GM18511 (cell line): ENCODE measurements at regions not wholly inside any gene's neighbourhood (a gene's known extent, or its start where the extent isn't known, plus 50 kb on each side); places are given as distances from the start of the nearest gene placed in this dataset.
A peak's percentile ranks its signal among the peaks of the same experiment; 100 is the strongest.
"Not testable (repeated sequence)": the region's sequence is repeated elsewhere in the genome, so short reads cannot be mapped to it uniquely, and the experiment has no call there.

ENCODE experiments used
- ATAC-seq: cut with Tn5 transposase; IDR thresholded peaks from one replicate; pipeline ENCODE4 v1.9.1; 2021; ENCODE audit warnings: mild to moderate bottlenecking, moderate library complexity; ENCODE audit not compliant: unreplicated experiment

DNA sequence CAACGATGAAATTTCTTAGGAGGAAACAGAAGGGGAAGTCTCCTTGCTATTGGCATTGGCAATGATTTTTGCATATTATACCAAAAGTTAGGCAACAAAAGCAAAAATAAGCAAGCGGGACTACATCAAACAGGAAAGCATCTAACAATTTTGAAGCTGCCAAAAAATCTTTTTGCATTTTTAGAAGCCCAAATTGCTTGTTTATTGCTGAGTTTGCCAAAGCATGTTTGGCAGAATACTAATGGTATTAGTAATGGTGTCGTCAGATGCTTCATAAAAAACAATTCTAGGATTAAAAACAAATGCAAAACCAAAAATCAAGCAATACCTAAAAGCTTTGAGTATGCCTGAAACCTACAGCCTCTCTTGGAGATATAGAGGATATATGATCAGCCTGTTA is 80.0 kb downstream of the GALR1 start:
- ATAC-seq: no peak

- no peak for ATAC-seq
Measured at GRCh38 chr18:77334876-77335275, 85.2 kb downstream of the GALR1 start.

- no peak for ATAC-seq
Measured at GRCh38 chr18:77337604-77338003, 88.0 kb downstream of the GALR1 start.

DNA sequence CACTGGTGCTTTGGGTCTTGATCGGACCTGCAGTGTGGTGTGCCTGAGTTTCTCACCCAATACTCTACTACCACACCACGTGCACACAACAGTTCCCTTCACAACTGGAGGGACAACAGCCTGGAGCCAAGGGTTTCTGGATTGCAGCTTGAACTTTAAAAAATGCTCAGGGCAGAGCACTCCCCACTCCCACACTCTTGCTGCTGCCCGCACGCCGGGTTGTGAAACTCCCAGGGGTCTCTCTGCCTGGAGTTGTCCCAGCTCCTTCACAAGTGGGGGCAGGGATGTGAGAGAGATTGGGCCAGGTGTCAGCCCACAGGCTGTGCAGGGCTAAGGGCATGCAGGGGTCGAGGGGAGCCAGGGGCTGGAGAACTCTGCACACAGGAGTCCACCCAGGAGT is 89.4 kb downstream of the GALR1 start:
- ATAC-seq: no peak

DNA sequence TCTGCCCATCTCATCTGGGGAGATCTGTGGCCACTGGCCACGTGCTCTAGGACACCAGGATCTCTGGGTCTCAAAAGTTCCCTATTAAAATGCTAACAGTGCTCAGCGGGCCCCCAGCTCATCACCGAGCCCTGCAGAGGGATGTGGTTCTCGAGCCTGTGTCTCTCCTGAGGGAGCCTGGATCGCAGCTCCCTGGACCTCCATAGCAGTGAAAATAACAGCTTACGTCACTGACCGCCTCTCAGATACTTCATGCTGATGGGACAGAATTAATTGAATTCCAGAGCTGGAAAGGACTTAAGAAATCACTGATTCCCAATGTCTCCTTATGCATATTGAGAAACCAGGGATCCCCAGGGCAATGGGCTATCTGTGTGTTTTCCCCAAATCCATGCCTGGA is 90.0 kb downstream of the GALR1 start:
- no peak for ATAC-seq

DNA sequence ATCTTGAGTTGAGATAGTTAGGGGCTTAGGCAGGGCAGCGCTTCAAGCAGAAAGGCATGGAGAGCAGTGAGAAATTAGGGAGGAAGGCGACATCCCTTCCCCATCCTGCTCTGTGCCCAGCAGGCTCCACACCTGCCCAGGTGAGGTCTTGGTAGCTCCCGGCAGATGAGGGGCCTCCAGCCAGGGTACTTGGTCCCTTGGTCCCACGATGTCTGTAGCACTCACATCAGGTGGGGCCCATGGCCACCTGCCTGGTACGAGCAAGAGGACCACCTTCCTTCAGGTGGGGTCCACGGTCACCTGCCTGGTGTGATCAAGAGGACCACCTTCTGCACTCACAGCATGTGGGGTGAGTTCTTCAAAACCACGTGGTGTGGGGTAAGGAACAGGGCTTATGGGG is 91.2 kb downstream of the GALR1 start:
- no peak for ATAC-seq

DNA sequence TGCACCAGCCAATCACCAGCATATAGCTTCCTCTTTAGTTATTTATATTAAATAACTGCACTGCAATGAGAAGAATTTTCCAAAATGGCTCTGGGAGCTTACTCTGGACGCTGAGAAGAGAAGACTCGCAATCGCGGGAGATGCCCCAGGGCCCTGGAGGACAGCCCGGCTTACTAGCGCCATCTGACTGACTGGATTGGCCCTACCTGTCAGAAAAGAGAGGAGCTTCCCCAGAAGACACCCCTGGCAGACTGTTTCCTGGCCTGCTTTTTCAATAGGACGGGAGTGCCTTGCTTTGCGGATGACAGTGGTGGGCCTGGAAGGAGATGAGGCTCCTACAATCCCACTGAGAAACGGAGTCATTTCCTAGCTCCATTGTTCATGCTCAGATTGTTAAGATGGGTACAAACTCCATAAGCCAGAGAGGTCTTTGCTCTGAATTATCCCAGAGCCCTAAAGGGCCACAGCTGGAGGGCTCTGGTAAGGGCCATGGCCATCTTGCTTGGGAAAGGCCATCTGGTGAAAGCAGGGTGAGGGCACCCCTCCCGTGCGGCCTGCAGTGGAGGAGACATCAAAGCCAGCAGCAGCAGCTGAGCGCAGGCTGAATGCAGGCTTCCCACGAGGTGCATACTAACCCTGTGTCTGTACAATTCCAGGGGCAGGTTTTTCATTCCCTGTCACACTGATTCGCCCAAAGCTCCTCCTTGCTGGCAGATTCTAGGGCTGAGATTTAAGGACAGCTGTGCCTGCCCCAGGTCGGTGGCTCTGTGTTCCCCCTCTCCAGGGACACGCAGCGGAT is 92.1 kb downstream of the GALR1 start:
- ATAC-seq: no peak

GRCh38 chr18:77342736-77343135 is 93.1 kb downstream of the GALR1 start:
- no peak for ATAC-seq

DNA sequence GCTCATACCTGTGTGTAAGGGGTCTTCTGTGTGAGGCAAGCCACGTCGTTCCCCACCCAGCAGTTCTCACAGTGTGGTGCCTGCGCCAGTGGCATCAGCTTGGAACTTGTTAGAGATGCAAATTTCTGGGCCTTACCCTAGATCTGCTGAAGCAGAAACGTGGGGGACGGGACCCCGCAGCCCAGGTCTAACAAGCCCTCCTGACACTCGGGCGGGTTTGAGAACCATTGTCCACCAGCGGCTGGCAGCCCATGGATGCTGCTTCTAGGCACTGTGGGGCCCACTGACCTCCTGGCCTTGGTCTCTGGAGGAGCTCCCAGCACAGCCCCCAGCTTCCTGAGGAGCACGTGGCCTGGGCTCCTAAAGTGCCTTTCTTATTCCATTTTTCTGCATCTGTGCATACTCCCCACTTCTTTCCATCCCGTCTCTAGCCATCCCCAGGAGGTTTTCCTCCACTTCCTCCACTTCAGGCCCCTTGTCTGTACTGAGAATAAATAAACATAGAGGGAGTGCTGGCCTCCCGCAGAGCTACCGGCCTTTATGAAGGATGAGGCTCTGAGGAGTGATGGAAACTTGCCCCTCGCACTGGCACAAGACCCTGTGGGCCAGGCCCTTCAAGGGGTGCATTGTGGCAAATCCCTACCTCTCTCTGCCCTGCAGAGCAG is 94.3 kb downstream of the GALR1 start:
- no peak for ATAC-seq

DNA sequence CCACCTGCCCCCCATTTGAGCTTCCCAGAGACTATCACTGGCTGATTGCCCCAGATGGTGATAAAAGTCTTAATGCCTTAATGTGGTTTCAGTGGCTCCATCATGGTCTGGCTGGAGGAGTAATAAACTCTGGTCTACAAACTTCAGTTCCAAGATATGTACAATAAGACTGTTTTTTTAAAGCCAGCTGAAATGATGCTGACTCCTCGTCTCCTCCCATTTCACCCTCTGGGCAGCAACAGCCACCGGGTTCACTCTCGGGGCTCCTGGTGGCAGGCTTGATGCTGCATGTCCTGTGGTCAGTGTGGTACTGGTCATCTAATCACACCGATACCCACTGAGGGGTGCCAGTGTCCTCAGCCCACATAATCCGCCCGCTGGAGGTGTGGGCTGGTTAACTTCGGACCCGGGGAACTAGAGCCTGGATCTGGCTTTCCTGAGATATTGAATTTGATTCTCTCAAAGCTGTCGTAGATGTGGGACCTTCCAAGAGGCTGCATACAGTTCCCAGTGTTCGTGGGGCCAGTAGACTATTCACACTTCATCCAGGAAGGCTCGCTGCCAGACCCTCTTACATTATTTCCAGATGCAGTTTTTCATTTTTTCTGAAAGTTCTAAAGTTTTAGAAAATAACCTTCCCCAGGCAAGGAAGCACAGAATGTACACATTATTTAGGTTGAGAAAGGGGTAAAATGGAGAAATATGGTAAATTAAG is 95.3 kb downstream of the GALR1 start:
- no peak for ATAC-seq

DNA sequence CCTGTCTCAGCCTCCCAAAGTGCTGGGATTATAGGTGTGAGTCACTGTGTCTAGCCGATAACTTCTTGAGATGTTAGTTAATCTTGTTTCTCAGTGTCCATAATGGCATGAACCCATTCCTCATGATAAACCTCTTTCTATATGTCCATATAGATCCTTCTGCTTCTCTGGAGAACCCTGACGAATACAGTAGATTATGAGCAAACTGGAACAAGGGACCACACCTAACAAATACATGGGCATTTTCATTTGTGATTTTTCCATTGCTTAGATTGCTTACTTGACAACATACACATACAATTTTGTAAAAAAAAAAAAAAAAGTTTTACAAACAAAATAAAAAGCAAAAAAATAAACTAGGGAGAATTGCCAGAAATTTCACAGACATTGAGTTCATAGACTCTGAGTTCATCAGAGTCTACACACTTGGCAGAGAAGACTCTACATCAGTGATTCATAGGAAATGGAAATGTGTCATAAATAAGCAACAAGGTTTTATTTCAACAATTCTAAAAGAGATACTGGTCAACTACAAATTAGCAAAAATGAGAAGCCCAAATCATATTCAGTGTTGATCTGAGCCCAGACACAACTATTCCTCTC is 96.7 kb downstream of the GALR1 start:
- no peak for ATAC-seq

DNA sequence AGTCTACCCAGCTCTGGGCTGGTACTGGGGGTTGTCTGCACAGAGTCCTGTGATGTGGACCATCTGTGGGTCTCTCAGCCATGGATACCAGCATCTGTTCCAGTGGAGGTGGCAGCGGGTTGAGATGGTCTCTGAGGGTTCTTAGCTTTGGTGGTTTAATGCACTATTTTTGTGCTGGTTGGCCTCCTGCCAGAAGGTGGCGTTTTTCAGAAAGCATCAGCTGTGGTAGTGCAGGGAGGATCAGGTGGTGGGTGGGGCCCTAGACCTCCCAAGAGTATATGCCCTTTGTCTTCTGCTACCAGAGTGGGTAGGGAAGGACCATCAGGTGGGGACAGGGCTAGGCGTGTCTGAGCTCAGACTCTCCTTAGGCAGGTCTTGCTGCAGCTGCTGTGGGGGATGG is 103.7 kb downstream of the GALR1 start:
- not testable (repeated sequence) for ATAC-seq

- ATAC-seq: peak; percentile 63
Measured at GRCh38 chr18:77359561-77360314, 110.1 kb downstream of the GALR1 start.

DNA sequence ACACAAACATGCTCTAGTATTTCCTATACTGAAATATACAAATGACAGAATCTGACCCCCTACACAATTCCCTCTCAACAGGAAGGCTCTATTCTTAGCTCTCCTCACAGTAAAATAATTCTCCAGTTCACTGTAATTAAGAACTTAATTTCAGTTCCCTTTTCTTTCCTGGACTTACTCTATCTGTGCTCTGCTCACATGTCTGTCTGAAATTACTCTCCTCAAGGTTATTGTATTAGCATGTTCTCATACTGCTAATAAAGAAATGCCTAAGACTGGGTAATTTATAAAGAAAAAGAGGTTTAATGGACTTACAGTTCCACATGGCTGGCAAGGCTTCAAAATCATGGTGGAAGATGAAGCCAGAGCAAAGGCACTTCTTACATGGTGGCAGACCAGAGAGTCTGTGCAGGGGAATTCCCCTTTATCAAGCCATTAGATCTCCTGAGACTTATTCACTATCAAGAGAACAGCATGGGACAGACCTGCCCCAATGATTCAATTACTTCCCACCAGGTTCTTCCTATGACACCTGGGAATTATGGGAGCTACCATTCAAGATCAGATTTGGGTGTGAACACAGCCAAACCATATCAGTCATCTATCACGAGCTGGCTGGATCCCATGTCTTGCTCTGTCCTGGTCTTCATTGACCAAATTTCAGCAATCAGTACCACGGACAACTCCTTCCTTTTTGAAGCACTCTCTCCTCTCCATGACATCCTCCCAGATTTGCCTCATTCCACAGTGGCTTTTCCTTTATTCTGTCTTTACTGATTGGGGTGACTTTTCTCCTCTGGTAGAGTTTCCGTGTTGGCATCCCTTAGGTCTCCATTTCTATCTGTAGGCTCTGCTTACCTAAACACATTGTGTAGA is 110.9 kb downstream of the GALR1 start:
- peak; percentile 82 for ATAC-seq

GRCh38 chr18:77361382-77361781 is 111.7 kb downstream of the GALR1 start:
- no peak for ATAC-seq

DNA sequence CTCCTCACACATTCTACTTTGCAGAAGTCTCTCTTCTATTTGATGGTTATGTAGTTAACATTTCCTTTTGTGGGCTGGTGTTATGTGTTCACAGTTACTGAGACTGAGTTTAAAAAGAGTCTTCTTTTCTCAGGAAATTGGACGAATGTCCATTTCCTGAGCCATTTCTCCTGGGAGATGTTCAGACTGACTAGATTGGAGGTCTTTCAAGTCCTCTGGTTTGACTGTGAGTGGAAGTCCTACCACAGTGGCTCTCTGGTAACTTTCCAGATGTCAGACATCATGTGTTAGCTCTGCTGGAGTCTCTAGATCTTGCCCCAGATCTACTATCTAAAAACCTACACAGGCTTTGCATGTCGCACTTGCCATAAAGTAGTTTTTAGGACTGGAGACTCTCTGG is 116.0 kb downstream of the GALR1 start:
- ATAC-seq: no peak

- no peak for ATAC-seq
Measured at GRCh38 chr18:77366067-77366719, 116.5 kb downstream of the GALR1 start.

GRCh38 chr18:77366720-77367641 is 117.3 kb downstream of the GALR1 start:
- no peak for ATAC-seq
